ENCODE measurements at regions not wholly inside any gene's neighbourhood (a gene's known extent, or its start where the extent isn't known, plus 50 kb on each side); places are given as distances from the start of the nearest gene placed in this dataset.

DNA sequence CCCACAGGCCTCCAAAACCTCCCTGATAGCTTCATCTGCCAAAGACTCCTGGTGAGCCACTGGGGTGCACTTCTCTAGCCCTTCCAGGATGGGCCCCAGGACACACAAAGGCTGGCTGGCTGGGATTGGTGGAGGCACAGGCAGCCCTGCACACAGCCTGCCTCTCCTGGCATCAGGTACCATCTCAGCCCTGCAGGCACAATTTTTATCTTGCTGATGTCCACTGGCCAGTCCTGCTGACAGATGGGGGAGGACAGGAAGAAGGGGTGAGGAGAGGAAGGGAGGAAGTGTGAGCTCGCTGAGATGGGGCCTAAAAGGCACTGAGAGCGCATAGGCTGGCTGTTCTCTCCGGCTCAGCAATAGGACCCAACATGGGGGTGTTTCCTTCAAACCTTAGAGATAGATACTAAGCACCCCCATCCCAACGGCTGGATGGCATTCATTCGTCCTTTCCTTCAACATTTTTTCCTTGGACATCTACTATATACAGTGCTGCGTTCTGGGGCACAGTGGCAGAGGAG, 92.7 kb downstream of the PJA1 start:
- Mint-ChIP-seq H3K27ac (no peak overlapping the region), H3K36me3 (ENCODE audit: low read depth) (no peaks in the 10 kb centered on the region), H3K27me3 (ENCODE audit: insufficient read depth) (peaks cover 10% of the 10 kb centered on the region), H3K4me3 (no peak overlapping the region), H3K9me3 (no peaks in the 10 kb centered on the region), H3K4me1 (ENCODE audit: low read depth) (no peaks in the 10 kb centered on the region)
- DNase-seq, result no peak
- TF ChIP-seq, protein P1, sequence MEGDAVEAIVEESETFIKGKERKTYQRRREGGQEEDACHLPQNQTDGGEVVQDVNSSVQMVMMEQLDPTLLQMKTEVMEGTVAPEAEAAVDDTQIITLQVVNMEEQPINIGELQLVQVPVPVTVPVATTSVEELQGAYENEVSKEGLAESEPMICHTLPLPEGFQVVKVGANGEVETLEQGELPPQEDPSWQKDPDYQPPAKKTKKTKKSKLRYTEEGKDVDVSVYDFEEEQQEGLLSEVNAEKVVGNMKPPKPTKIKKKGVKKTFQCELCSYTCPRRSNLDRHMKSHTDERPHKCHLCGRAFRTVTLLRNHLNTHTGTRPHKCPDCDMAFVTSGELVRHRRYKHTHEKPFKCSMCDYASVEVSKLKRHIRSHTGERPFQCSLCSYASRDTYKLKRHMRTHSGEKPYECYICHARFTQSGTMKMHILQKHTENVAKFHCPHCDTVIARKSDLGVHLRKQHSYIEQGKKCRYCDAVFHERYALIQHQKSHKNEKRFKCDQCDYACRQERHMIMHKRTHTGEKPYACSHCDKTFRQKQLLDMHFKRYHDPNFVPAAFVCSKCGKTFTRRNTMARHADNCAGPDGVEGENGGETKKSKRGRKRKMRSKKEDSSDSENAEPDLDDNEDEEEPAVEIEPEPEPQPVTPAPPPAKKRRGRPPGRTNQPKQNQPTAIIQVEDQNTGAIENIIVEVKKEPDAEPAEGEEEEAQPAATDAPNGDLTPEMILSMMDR (IDR thresholded peaks at IDR 0.05), result no peak

DNA sequence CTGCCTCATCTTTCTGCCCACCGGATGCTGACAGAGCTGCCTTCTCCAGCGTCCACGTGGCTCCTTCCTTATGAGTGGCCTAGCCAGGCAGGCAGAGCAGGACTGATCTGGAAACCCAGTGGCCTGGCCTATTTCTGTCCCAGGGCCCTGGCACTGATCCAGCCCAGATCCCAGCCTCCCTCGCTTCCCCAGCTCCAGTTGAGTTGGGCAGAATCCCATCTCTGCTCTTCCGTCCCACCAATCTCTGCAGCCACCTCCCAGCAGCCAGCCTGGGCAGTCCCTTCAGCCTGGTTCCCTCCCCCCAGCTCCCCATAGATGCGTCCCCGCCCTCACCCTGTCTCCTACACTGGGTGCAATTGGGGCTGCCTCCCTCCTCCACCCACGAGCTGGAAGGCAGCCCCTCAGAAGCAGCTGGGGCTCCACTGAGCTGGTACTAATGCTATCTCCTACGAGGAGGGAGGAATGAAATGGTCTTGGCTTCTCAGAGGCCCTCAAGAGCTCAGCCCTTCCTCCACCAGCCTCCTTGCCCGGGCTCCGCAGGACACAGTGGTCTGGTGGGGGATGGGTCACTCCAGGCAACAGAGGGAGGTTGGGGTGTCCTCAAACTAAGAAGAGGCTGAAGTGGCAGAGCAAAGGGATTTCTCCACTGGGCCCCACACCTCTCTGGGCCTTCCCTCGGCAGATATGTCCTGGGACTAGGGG, 94.2 kb downstream of the PJA1 start:
- H3K27ac Mint-ChIP-seq, result no peak overlapping the region
- no peak for DNase-seq
- H3K36me3 Mint-ChIP-seq (ENCODE audit: low read depth), result no peaks in the 10 kb centered on the region
- H3K4me3 Mint-ChIP-seq, result no peak overlapping the region
- H3K4me1 Mint-ChIP-seq (ENCODE audit: low read depth), result no peaks in the 10 kb centered on the region
- H3K27me3 Mint-ChIP-seq (ENCODE audit: insufficient read depth), result peaks cover 10% of the 10 kb centered on the region
- TF ChIP-seq, protein P1 (IDR thresholded peaks at IDR 0.05), result no peak
- no peaks in the 10 kb centered on the region for H3K9me3 Mint-ChIP-seq

DNA sequence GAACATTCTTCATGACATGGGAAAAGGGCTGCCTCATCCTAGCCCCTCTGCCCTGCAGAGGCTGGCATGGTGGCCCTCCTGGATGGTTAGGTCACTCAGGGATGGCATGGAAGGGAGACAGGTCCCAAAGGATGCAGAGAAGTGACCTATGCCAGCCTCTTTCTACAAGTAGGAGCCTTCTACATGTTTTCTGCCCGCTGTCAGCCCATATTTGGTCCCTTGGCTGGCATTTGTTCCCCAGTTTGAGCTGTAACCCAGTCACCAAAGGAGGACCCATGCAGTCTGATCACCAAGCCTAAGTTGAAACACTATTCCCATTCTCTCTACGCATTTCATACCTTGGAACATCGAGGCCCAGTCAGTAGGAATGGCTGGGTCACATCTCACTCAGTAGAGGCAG, 95.4 kb downstream of the PJA1 start:
- DNase-seq, result no peak
- no peaks in the 10 kb centered on the region for H3K4me1 Mint-ChIP-seq (ENCODE audit: low read depth)
- peaks cover 10% of the 10 kb centered on the region for H3K27me3 Mint-ChIP-seq (ENCODE audit: insufficient read depth)
- TF ChIP-seq, protein P1 (IDR thresholded peaks at IDR 0.05), result no peak
- no peaks in the 10 kb centered on the region for H3K36me3 Mint-ChIP-seq (ENCODE audit: low read depth)
- no peak overlapping the region for H3K27ac Mint-ChIP-seq
- H3K9me3 Mint-ChIP-seq, result no peaks in the 10 kb centered on the region
- no peak overlapping the region for H3K4me3 Mint-ChIP-seq

DNA sequence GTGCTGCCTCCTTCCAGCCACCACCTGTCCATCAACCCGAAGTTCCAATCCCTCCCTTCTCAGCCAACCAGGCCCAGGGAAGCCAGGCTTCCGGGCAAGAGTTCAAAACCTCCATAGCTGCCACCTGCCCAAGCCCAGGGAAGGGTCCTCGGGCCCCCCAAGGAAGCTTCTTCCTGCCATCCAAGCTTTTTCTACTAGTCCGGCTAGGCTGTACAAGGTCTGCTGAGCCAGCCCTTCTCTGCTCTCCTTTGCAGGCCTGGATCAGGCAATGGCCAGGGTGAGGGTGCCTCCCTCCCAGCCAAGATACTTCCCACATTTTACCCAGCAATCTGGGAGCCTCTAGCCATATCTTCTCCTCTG, 96.2 kb downstream of the PJA1 start:
- H3K36me3 Mint-ChIP-seq (ENCODE audit: low read depth), result no peaks in the 10 kb centered on the region
- H3K27me3 Mint-ChIP-seq (ENCODE audit: insufficient read depth), result peaks cover 10% of the 10 kb centered on the region
- H3K4me3 Mint-ChIP-seq, result no peak overlapping the region
- no peak overlapping the region for H3K27ac Mint-ChIP-seq
- TF ChIP-seq, protein P1 (IDR thresholded peaks at IDR 0.05), result no peak
- DNase-seq, result no peak
- no peaks in the 10 kb centered on the region for H3K9me3 Mint-ChIP-seq
- no peaks in the 10 kb centered on the region for H3K4me1 Mint-ChIP-seq (ENCODE audit: low read depth)

DNA sequence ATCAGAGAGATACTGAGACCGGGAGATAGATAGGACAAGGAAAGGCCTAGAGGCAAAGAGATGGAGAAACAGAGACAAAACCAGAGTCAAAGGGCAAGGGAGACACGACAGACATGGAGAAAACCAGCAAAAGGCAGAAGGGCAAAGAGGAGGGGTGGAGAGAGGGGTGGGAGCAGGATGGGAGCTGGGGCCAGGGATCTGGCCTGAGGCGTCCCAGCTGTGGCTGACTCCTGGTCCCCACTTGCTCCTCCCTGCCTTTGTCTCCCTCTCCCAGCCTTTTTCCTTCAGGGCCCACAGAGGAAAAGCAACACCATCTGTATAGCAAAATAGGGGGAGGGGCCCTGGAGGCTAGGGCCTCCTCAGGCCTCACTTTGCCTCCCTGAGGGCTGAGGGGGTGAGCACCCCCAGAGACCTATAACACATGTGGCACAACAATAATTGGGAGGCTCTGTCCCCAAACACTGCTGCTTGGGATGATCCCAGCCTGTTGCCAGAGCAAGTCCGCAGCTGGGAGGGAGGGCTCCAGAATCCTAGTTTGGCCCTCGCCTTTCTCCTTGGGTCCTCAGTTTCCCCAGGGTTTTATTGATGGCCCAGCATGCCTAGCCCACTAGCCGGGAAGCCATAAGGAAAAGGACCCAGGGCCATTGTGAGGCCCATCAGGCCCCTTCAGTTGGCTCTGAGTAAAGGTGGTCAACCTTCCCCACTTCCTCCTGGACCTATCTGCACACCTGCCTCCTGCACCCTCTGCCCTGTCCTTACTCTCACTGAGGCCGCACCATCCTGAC, 96.8 kb downstream of the PJA1 start:
- no peak for DNase-seq
- Mint-ChIP-seq H3K36me3 (ENCODE audit: low read depth) (no peaks in the 10 kb centered on the region), H3K4me3 (no peak overlapping the region), H3K27me3 (ENCODE audit: insufficient read depth) (peaks cover 10% of the 10 kb centered on the region), H3K4me1 (ENCODE audit: low read depth) (no peaks in the 10 kb centered on the region), H3K27ac (no peak overlapping the region), H3K9me3 (no peaks in the 10 kb centered on the region)
- TF ChIP-seq, protein P1 (IDR thresholded peaks at IDR 0.05), result no peak

All from HFFc6 (cell line).